ENCODE measurements at regions not wholly inside any gene's neighbourhood (a gene's known extent, or its start where the extent isn't known, plus 50 kb on each side); places are given as distances from the start of the nearest gene placed in this dataset.

DNA sequence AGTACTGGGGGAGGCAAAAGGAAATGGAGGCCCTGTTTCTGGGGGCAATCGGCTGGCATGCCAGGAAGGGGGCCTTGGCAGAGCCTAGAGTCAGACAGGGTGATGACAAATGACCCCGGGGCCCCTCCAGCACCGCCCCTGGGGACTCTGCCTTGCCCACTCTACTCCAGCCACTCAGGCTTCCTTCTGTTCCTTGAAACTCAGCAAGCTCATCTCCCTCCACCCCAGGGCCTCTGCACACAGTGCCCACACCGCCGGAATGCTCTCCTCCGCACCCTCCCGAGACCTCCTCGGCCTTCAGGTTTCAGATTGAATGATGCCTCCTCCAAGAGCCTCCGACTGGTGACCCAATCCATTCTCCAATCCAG, 122.5 kb upstream of the ZBTB40 start:
- TF ChIP-seq POLR2A (IDR thresholded peaks at IDR 0.05), result no peak
- TF ChIP-seq, protein P1, sequence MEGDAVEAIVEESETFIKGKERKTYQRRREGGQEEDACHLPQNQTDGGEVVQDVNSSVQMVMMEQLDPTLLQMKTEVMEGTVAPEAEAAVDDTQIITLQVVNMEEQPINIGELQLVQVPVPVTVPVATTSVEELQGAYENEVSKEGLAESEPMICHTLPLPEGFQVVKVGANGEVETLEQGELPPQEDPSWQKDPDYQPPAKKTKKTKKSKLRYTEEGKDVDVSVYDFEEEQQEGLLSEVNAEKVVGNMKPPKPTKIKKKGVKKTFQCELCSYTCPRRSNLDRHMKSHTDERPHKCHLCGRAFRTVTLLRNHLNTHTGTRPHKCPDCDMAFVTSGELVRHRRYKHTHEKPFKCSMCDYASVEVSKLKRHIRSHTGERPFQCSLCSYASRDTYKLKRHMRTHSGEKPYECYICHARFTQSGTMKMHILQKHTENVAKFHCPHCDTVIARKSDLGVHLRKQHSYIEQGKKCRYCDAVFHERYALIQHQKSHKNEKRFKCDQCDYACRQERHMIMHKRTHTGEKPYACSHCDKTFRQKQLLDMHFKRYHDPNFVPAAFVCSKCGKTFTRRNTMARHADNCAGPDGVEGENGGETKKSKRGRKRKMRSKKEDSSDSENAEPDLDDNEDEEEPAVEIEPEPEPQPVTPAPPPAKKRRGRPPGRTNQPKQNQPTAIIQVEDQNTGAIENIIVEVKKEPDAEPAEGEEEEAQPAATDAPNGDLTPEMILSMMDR (IDR thresholded peaks at IDR 0.05), result no peak

Data from gastroesophageal sphincter (tissue), 3 donors.